ENCODE measurements at regions not wholly inside any gene's neighbourhood (a gene's known extent, or its start where the extent isn't known, plus 50 kb on each side); places are given as distances from the start of the nearest gene placed in this dataset.
A peak's percentile ranks its signal among the peaks of the same experiment; 100 is the strongest.
"Not testable (repeated sequence)": the region's sequence is repeated elsewhere in the genome, so short reads cannot be mapped to it uniquely, and the experiment has no call there.

GRCh38 chr10:34045571-34046190, 711.2 kb upstream of the NRP1 start:
- Histone ChIP-seq H3K27ac (ENCODE audit: insufficient read depth, low read length) (no peak overlapping the region), H3K36me3 (ENCODE audit: control insufficient read depth, insufficient read depth, low read length) (no peaks in the 10 kb centered on the region), H2AFZ (ENCODE audit: low read length) (no peak overlapping the region), H3K4me3 (replicated peaks in 1 of 4; ENCODE audit: control extremely low read depth in 1 of 4, insufficient read depth in 1 of 4, low read depth in 3 of 4, low read length in 4 of 4) (no peak overlapping the region), H3K79me2 (ENCODE audit: control insufficient read depth, insufficient read depth, low read length) (no peaks in the 10 kb centered on the region), H3K4me1 (ENCODE audit: control insufficient read depth, extremely low read depth, insufficient read depth, low read length) (no peaks in the 10 kb centered on the region), H4K20me1 (ENCODE audit: control insufficient read depth, extremely low read depth, insufficient read depth, low read length) (no peaks in the 10 kb centered on the region), H3K9me3 (ENCODE audit: control insufficient read depth, insufficient read depth, low read depth, low read length) (no peaks in the 10 kb centered on the region), H3K4me2 (ENCODE audit: extremely low read depth, insufficient read depth, low read length) (no peak overlapping the region), H3K9ac (ENCODE audit: insufficient read depth, low read length) (no peak overlapping the region), H3K27me3 (ENCODE audit: control insufficient read depth, insufficient read depth, low read length) (peaks cover 12% of the 10 kb centered on the region)
- TF ChIP-seq, protein P1, sequence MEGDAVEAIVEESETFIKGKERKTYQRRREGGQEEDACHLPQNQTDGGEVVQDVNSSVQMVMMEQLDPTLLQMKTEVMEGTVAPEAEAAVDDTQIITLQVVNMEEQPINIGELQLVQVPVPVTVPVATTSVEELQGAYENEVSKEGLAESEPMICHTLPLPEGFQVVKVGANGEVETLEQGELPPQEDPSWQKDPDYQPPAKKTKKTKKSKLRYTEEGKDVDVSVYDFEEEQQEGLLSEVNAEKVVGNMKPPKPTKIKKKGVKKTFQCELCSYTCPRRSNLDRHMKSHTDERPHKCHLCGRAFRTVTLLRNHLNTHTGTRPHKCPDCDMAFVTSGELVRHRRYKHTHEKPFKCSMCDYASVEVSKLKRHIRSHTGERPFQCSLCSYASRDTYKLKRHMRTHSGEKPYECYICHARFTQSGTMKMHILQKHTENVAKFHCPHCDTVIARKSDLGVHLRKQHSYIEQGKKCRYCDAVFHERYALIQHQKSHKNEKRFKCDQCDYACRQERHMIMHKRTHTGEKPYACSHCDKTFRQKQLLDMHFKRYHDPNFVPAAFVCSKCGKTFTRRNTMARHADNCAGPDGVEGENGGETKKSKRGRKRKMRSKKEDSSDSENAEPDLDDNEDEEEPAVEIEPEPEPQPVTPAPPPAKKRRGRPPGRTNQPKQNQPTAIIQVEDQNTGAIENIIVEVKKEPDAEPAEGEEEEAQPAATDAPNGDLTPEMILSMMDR (conservative IDR thresholded peaks at IDR 0.05 in 1 of 2, IDR thresholded peaks at IDR 0.05 in 1 of 2; ENCODE audit: low read depth in 1 of 2, low read length in 2 of 2) = no peak
- TF ChIP-seq EZH2 (IDR thresholded peaks at IDR 0.05; ENCODE audit: low read length, missing control alignments) = no peak
- DNase-seq (ENCODE audit: low read depth in 2 of 2) = peak; percentile 25 to 82

DNA sequence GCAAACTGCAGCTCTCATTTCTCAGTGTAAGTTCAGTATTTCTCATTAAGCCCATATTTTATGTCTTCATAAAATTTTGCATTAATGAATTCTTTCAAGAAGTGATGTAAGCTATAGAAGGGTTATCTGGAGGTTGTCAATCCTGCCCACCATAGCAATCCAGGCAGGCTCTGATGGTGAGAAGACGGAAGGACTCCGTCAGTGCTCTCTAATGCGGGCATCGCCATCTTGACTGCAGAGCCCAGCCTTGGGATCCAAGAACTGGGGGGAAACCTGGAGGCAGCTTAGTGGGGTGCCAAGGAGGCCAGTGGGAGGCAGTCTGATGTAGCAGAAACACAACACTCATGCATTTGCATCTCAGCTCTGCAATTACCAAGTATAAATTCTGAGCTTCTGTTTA, 707.4 kb upstream of the NRP1 start:
- H3K79me2 ChIP-seq (ENCODE audit: control insufficient read depth, insufficient read depth, low read length) = no peaks in the 10 kb centered on the region
- no peak for DNase-seq (ENCODE audit: low read depth in 2 of 2)
- no peaks in the 10 kb centered on the region for H3K36me3 ChIP-seq (ENCODE audit: control insufficient read depth, insufficient read depth, low read length)
- H3K9me3 ChIP-seq (ENCODE audit: control insufficient read depth, insufficient read depth, low read depth, low read length) = no peaks in the 10 kb centered on the region
- H3K4me2 ChIP-seq (ENCODE audit: extremely low read depth, insufficient read depth, low read length) = no peak overlapping the region
- no peaks in the 10 kb centered on the region for H4K20me1 ChIP-seq (ENCODE audit: control insufficient read depth, extremely low read depth, insufficient read depth, low read length)
- no peak overlapping the region for H2AFZ ChIP-seq (ENCODE audit: low read length)
- TF ChIP-seq, protein P1 (conservative IDR thresholded peaks at IDR 0.05 in 1 of 2, IDR thresholded peaks at IDR 0.05 in 1 of 2; ENCODE audit: low read depth in 1 of 2, low read length in 2 of 2) = no peak
- no peak for TF ChIP-seq EZH2 (IDR thresholded peaks at IDR 0.05; ENCODE audit: low read length, missing control alignments)
- peaks cover 5% of the 10 kb centered on the region for H3K27me3 ChIP-seq (ENCODE audit: control insufficient read depth, insufficient read depth, low read length)
- no peak overlapping the region for H3K4me3 ChIP-seq (replicated peaks in 1 of 4; ENCODE audit: control extremely low read depth in 1 of 4, insufficient read depth in 1 of 4, low read depth in 3 of 4, low read length in 4 of 4)
- H3K9ac ChIP-seq (ENCODE audit: insufficient read depth, low read length) = no peak overlapping the region
- H3K4me1 ChIP-seq (ENCODE audit: control insufficient read depth, extremely low read depth, insufficient read depth, low read length) = no peaks in the 10 kb centered on the region
- H3K27ac ChIP-seq (ENCODE audit: insufficient read depth, low read length) = no peak overlapping the region

- Histone ChIP-seq H3K4me2 (ENCODE audit: extremely low read depth, insufficient read depth, low read length) (no peak overlapping the region), H3K4me1 (ENCODE audit: control insufficient read depth, extremely low read depth, insufficient read depth, low read length) (no peaks in the 10 kb centered on the region), H3K9ac (ENCODE audit: insufficient read depth, low read length) (no peak overlapping the region), H3K36me3 (ENCODE audit: control insufficient read depth, insufficient read depth, low read length) (no peaks in the 10 kb centered on the region), H3K79me2 (ENCODE audit: control insufficient read depth, insufficient read depth, low read length) (no peaks in the 10 kb centered on the region), H3K4me3 (replicated peaks in 1 of 4; ENCODE audit: control extremely low read depth in 1 of 4, insufficient read depth in 1 of 4, low read depth in 3 of 4, low read length in 4 of 4) (no peak overlapping the region), H4K20me1 (ENCODE audit: control insufficient read depth, extremely low read depth, insufficient read depth, low read length) (no peaks in the 10 kb centered on the region), H2AFZ (ENCODE audit: low read length) (no peak overlapping the region), H3K27ac (ENCODE audit: insufficient read depth, low read length) (no peak overlapping the region), H3K9me3 (ENCODE audit: control insufficient read depth, insufficient read depth, low read depth, low read length) (no peaks in the 10 kb centered on the region), H3K27me3 (ENCODE audit: control insufficient read depth, insufficient read depth, low read length) (no peaks in the 10 kb centered on the region)
- DNase-seq (ENCODE audit: low read depth in 2 of 2) = no peak
- no peak for TF ChIP-seq EZH2 (IDR thresholded peaks at IDR 0.05; ENCODE audit: low read length, missing control alignments)
- TF ChIP-seq, protein P1 (conservative IDR thresholded peaks at IDR 0.05 in 1 of 2, IDR thresholded peaks at IDR 0.05 in 1 of 2; ENCODE audit: low read depth in 1 of 2, low read length in 2 of 2) = no peak
Measured at GRCh38 chr10:34037499-34037898, 703.0 kb upstream of the NRP1 start.

- not testable (repeated sequence) for H4K20me1 ChIP-seq (ENCODE audit: control insufficient read depth, extremely low read depth, insufficient read depth, low read length); H2AFZ ChIP-seq (ENCODE audit: low read length); DNase-seq (ENCODE audit: low read depth in 2 of 2); H3K9ac ChIP-seq (ENCODE audit: insufficient read depth, low read length); H3K4me1 ChIP-seq (ENCODE audit: control insufficient read depth, extremely low read depth, insufficient read depth, low read length); H3K79me2 ChIP-seq (ENCODE audit: control insufficient read depth, insufficient read depth, low read length); H3K4me3 ChIP-seq (replicated peaks in 1 of 4; ENCODE audit: control extremely low read depth in 1 of 4, insufficient read depth in 1 of 4, low read depth in 3 of 4, low read length in 4 of 4); H3K27me3 ChIP-seq (ENCODE audit: control insufficient read depth, insufficient read depth, low read length); H3K36me3 ChIP-seq (ENCODE audit: control insufficient read depth, insufficient read depth, low read length); H3K4me2 ChIP-seq (ENCODE audit: extremely low read depth, insufficient read depth, low read length); H3K9me3 ChIP-seq (ENCODE audit: control insufficient read depth, insufficient read depth, low read depth, low read length); H3K27ac ChIP-seq (ENCODE audit: insufficient read depth, low read length)
Measured at GRCh38 chr10:34035241-34035790, 700.8 kb upstream of the NRP1 start.
